NT2/D1 (cell line): ENCODE measurements at regions not wholly inside any gene's neighbourhood (a gene's known extent, or its start where the extent isn't known, plus 50 kb on each side); places are given as distances from the start of the nearest gene placed in this dataset.

ENCODE experiments used
- SUZ12 ChIP-seq: IDR thresholded peaks from 2 replicates; pipeline ENCODE4 v1.6.1; 2011; ENCODE audit not compliant: insufficient read length, insufficient read depth; ENCODE audit errors: extremely low read depth
- YY1 ChIP-seq: IDR thresholded peaks from 2 replicates; pipeline ENCODE4 v1.6.1; 2011; ENCODE audit not compliant: insufficient read length, insufficient read depth
- ZNF274 ChIP-seq: IDR thresholded peaks from 2 replicates; pipeline ENCODE4 v1.6.1; 2011; ENCODE audit warnings: mild to moderate bottlenecking, low read depth, low read length

DNA sequence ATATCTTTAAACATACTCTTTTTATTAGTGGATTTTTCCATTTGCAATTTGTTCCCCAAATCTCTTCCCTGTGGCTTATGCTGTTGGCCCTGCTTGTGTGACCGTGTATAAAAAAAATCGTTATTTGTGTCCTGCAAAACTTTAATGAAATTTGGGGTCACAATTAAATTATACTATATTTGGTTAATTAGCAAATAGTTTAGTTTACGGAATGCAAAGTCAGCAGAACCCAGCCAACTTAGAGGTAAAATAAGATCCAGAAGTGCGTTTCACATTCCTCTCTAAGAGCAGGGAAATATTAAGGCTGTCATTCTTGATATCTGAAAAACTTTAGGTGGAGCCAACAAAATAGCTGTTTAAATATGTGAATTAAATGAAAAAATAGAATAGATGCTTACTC lies 2023.5 kb upstream of the WWC1 start:
- TF ChIP-seq ZNF274 (no peak), YY1 (no peak), SUZ12 (no peak)
